ENCODE measurements at regions not wholly inside any gene's neighbourhood (a gene's known extent, or its start where the extent isn't known, plus 50 kb on each side); places are given as distances from the start of the nearest gene placed in this dataset.

GRCh38 chr4:13084210-13084609 is 399.9 kb downstream of the RAB28 start:
- BruUV-seq (replicated peaks) = no TSS peak
- Histone ChIP-seq H3K4me1 (ENCODE audit: insufficient read depth, low read length) (no peaks in the 10 kb centered on the region), H3K27ac (ENCODE audit: low read length) (no peak overlapping the region), H4K20me1 (ENCODE audit: low read length) (no peaks in the 10 kb centered on the region), H3F3A (ENCODE audit: low read length, unreplicated experiment) (no peaks in the 10 kb centered on the region), H3K4me3 (ENCODE audit: low read length) (no peak overlapping the region), H2AFZ (ENCODE audit: low read length) (no peak overlapping the region), H3K9me2 (replicated peaks; ENCODE audit: low read length) (no peaks in the 10 kb centered on the region), H3K27me3 (ENCODE audit: low read length) (no peaks in the 10 kb centered on the region), H3K9ac (ENCODE audit: low read length) (no peak overlapping the region), H3K79me2 (ENCODE audit: low read length) (no peaks in the 10 kb centered on the region), H3K9me3 (ENCODE audit: low read length) (no peaks in the 10 kb centered on the region), H3K4me2 (ENCODE audit: low read length) (no peak overlapping the region), H3K36me3 (ENCODE audit: low read depth, low read length) (no peaks in the 10 kb centered on the region)
- DNase-seq (no peak), ATAC-seq (no peak)
- no peak for TF ChIP-seq EZH2phosphoT487 (IDR thresholded peaks at IDR 0.05; ENCODE audit: borderline replicate concordance, low read length)
- TF ChIP-seq EZH2 (IDR thresholded peaks at IDR 0.05; ENCODE audit: low read length, unreplicated experiment) = no peak
- TF ChIP-seq, protein P1, sequence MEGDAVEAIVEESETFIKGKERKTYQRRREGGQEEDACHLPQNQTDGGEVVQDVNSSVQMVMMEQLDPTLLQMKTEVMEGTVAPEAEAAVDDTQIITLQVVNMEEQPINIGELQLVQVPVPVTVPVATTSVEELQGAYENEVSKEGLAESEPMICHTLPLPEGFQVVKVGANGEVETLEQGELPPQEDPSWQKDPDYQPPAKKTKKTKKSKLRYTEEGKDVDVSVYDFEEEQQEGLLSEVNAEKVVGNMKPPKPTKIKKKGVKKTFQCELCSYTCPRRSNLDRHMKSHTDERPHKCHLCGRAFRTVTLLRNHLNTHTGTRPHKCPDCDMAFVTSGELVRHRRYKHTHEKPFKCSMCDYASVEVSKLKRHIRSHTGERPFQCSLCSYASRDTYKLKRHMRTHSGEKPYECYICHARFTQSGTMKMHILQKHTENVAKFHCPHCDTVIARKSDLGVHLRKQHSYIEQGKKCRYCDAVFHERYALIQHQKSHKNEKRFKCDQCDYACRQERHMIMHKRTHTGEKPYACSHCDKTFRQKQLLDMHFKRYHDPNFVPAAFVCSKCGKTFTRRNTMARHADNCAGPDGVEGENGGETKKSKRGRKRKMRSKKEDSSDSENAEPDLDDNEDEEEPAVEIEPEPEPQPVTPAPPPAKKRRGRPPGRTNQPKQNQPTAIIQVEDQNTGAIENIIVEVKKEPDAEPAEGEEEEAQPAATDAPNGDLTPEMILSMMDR (conservative IDR thresholded peaks at IDR 0.05; ENCODE audit: low read depth, low read length) = no peak
- POLR2A ChIA-PET (ENCODE audit: unreplicated experiment) = no interaction called here
- intact Hi-C loops (cut with micrococcal nuclease) = no loop called here
- CTCF ChIA-PET = no interaction called here

- DNase-seq (no peak), ATAC-seq (no peak)
- ChIA-PET POLR2A (ENCODE audit: unreplicated experiment) (no interaction called here), CTCF (no interaction called here)
- H4K20me1 ChIP-seq (ENCODE audit: low read length) = no peaks in the 10 kb centered on the region
- intact Hi-C loops (cut with micrococcal nuclease) = no loop called here
- H3K9me2 ChIP-seq (replicated peaks; ENCODE audit: low read length) = no peaks in the 10 kb centered on the region
- H3K9ac ChIP-seq (ENCODE audit: low read length) = no peak overlapping the region
- no peaks in the 10 kb centered on the region for H3F3A ChIP-seq (ENCODE audit: low read length, unreplicated experiment)
- H3K4me3 ChIP-seq (ENCODE audit: low read length) = no peak overlapping the region
- H3K4me2 ChIP-seq (ENCODE audit: low read length) = no peak overlapping the region
- no peaks in the 10 kb centered on the region for H3K27me3 ChIP-seq (ENCODE audit: low read length)
- no peaks in the 10 kb centered on the region for H3K4me1 ChIP-seq (ENCODE audit: insufficient read depth, low read length)
- no TSS peak for BruUV-seq (replicated peaks)
- no peaks in the 10 kb centered on the region for H3K9me3 ChIP-seq (ENCODE audit: low read length)
- TF ChIP-seq EZH2phosphoT487 (IDR thresholded peaks at IDR 0.05; ENCODE audit: borderline replicate concordance, low read length) (no peak), EZH2 (IDR thresholded peaks at IDR 0.05; ENCODE audit: low read length, unreplicated experiment) (no peak)
- TF ChIP-seq, protein P1 (conservative IDR thresholded peaks at IDR 0.05; ENCODE audit: low read depth, low read length) = no peak
- H3K36me3 ChIP-seq (ENCODE audit: low read depth, low read length) = no peaks in the 10 kb centered on the region
- no peak overlapping the region for H3K27ac ChIP-seq (ENCODE audit: low read length)
- H2AFZ ChIP-seq (ENCODE audit: low read length) = no peak overlapping the region
- no peaks in the 10 kb centered on the region for H3K79me2 ChIP-seq (ENCODE audit: low read length)
Observed at GRCh38 chr4:13081830-13082229, 402.3 kb downstream of the RAB28 start.

- TF ChIP-seq, protein P1 (conservative IDR thresholded peaks at IDR 0.05; ENCODE audit: low read depth, low read length) = no peak
- TF ChIP-seq EZH2 (IDR thresholded peaks at IDR 0.05; ENCODE audit: low read length, unreplicated experiment) = no peak
- TF ChIP-seq EZH2phosphoT487 (IDR thresholded peaks at IDR 0.05; ENCODE audit: borderline replicate concordance, low read length) = no peak
- no peak overlapping the region for H3K4me3 ChIP-seq (ENCODE audit: low read length)
- CTCF ChIA-PET = no interaction called here
- intact Hi-C loops (cut with micrococcal nuclease) = no loop called here
- POLR2A ChIA-PET (ENCODE audit: unreplicated experiment) = no interaction called here
- no peaks in the 10 kb centered on the region for H3K9me3 ChIP-seq (ENCODE audit: low read length)
- H3K9me2 ChIP-seq (replicated peaks; ENCODE audit: low read length) = no peaks in the 10 kb centered on the region
- H3K9ac ChIP-seq (ENCODE audit: low read length) = no peak overlapping the region
- H3K4me1 ChIP-seq (ENCODE audit: insufficient read depth, low read length) = no peaks in the 10 kb centered on the region
- BruUV-seq (replicated peaks) = no TSS peak
- H3K4me2 ChIP-seq (ENCODE audit: low read length) = no peak overlapping the region
- DNase-seq = no peak
- ATAC-seq = no peak
- no peaks in the 10 kb centered on the region for H3F3A ChIP-seq (ENCODE audit: low read length, unreplicated experiment)
- H3K79me2 ChIP-seq (ENCODE audit: low read length) = no peaks in the 10 kb centered on the region
- no peak overlapping the region for H3K27ac ChIP-seq (ENCODE audit: low read length)
- no peaks in the 10 kb centered on the region for H3K27me3 ChIP-seq (ENCODE audit: low read length)
- no peaks in the 10 kb centered on the region for H3K36me3 ChIP-seq (ENCODE audit: low read depth, low read length)
- H4K20me1 ChIP-seq (ENCODE audit: low read length) = no peaks in the 10 kb centered on the region
- no peak overlapping the region for H2AFZ ChIP-seq (ENCODE audit: low read length)
Observed at GRCh38 chr4:13067077-13067476, 417.1 kb downstream of the RAB28 start.

Measured in PC-3 (cell line).